Endothelial cell of umbilical vein (primary cell): ENCODE measurements at regions not wholly inside any gene's neighbourhood (a gene's known extent, or its start where the extent isn't known, plus 50 kb on each side); places are given as distances from the start of the nearest gene placed in this dataset.

Experiments used
- BruUV-seq: library from RNA; stranded (reverse); fragments of 400-500 nt; replicated peaks from 2 replicates; lab custom pipeline; 2021; lab: Mats Ljungman, UMichigan
- CTCF ChIA-PET: fragments of 300-600, 350-600 bp; sonication (Branson Sonifier 250); formaldehyde crosslinking; loops from one replicate; lab custom pipeline; 2021; ENCODE audit warnings: antibody characterized with exemption, inconsistent platforms; lab: Charles Lee
- POLR2A ChIA-PET: fragments of 300-600, 350-600 bp; sonication (Branson Sonifier 250); formaldehyde crosslinking; loops from one replicate; lab custom pipeline; 2021; ENCODE audit warnings: antibody characterized with exemption, inconsistent platforms; lab: Charles Lee
- DNase-seq: peaks from one replicate; pipeline ENCODE4 v3.0.0-alpha.2; 2011; ENCODE audit warnings: low read depth, low spot score
- FAIRE-seq: peaks from 2 replicates; lab custom pipeline; 2011; peaks lifted over from hg19 to GRCh38; lab: Jason Lieb, UNC
- H2AFZ ChIP-seq: 2 replicates; pipeline ENCODE4 v1.6.0; 2012; ENCODE audit warnings: low read depth, low read length, control low read depth, inconsistent platforms
- H3K27ac ChIP-seq: 2 replicates; pipeline ENCODE4 v1.5.1; 2011; ENCODE audit warnings: low read depth, mild to moderate bottlenecking, control low read depth, low read length, moderate library complexity; ENCODE audit not compliant: insufficient read depth
- H3K27me3 ChIP-seq, 2 experiments: 2 replicates each; pipeline versions ENCODE4 v1.6.0 to v1.6.1; 2011; ENCODE audit warnings: low read length in 2 of 2, mixed read lengths in 1 of 2; ENCODE audit not compliant: control insufficient read depth in 2 of 2, insufficient read depth in 2 of 2
- H3K36me3 ChIP-seq, 2 experiments: 2 replicates in 1 of 2; 3 replicates in 1 of 2; pipeline ENCODE4 v1.5.1; 2011; ENCODE audit warnings: low read length in 2 of 2, mild to moderate bottlenecking in 1 of 2, moderate library complexity in 1 of 2; ENCODE audit not compliant: control insufficient read depth in 2 of 2, insufficient read depth in 2 of 2; ENCODE audit errors: extremely low read depth in 1 of 2
- H3K4me1 ChIP-seq: 3 replicates; pipeline ENCODE4 v1.5.1; 2011; ENCODE audit warnings: mild to moderate bottlenecking, low read length; ENCODE audit not compliant: control insufficient read depth, insufficient read depth; ENCODE audit errors: extremely low read depth
- H3K4me2 ChIP-seq: 2 replicates; pipeline ENCODE4 v1.6.1; 2011; ENCODE audit warnings: low read length, control low read depth, mixed read lengths; ENCODE audit not compliant: insufficient read depth
- H3K4me3 ChIP-seq, 3 experiments: fragments of 200-600 bp in 1 of 3; sonication (generic), shearing (Covaris generic) in 1 of 3; replicated peaks in 1 of 3; 2 replicates each; pipeline ENCODE4 v1.5.1; 2011 to 2016; ENCODE audit warnings: control low read depth in 3 of 3, low read length in 3 of 3, mild to moderate bottlenecking in 2 of 3, inconsistent platforms in 1 of 3, low read depth in 1 of 3, moderate library complexity in 1 of 3; ENCODE audit not compliant: insufficient read depth in 1 of 3
- H3K79me2 ChIP-seq: 2 replicates; pipeline ENCODE4 v1.6.0; 2012; ENCODE audit warnings: low read length, inconsistent platforms; ENCODE audit not compliant: control insufficient read depth, insufficient read depth
- H3K9ac ChIP-seq: replicated peaks from 2 replicates; pipeline ENCODE3; 2011; ENCODE audit warnings: low read length, control low read depth; ENCODE audit not compliant: insufficient read depth; ENCODE audit errors: extremely low read depth
- H3K9me1 ChIP-seq: replicated peaks from 3 replicates; pipeline ENCODE4 v1.6.0; 2011; ENCODE audit warnings: mild to moderate bottlenecking, low read length; ENCODE audit not compliant: control insufficient read depth, insufficient read depth; ENCODE audit errors: extremely low read depth
- H3K9me3 ChIP-seq: replicated peaks from 2 replicates; pipeline ENCODE4 v1.5.1; 2012; ENCODE audit warnings: low read length, inconsistent platforms; ENCODE audit not compliant: control insufficient read depth, insufficient read depth
- H4K20me1 ChIP-seq: replicated peaks from 2 replicates; pipeline ENCODE3; 2011; ENCODE audit warnings: mild to moderate bottlenecking, low read length; ENCODE audit not compliant: control insufficient read depth, insufficient read depth; ENCODE audit errors: extremely low read depth
- CTCF ChIP-seq, 2 donors: IDR thresholded peaks; 1 replicate in 1 of 2; 2 replicates in 1 of 2; pipeline ENCODE4 v1.5.1; 2011; ENCODE audit warnings: low read length in 2 of 2, mild to moderate bottlenecking in 2 of 2, moderate library complexity in 2 of 2, control low read depth in 1 of 2, inconsistent platforms in 1 of 2, low read depth in 1 of 2; ENCODE audit not compliant: insufficient read depth in 1 of 2; ENCODE audit errors: extremely low read depth in 1 of 2
- EZH2 ChIP-seq: IDR thresholded peaks from 2 replicates; pipeline ENCODE4 v1.6.1; 2012; ENCODE audit warnings: borderline replicate concordance, low read depth, mild to moderate bottlenecking, moderate library complexity, low read length, inconsistent platforms; ENCODE audit not compliant: severe bottlenecking
- FOS ChIP-seq: IDR thresholded peaks from 2 replicates; pipeline ENCODE4 v1.6.1; 2011; ENCODE audit warnings: mild to moderate bottlenecking, low read length, moderate library complexity, borderline replicate concordance; ENCODE audit not compliant: insufficient read depth
- GATA2 ChIP-seq: IDR thresholded peaks from 2 replicates; pipeline ENCODE4 v1.7.0; 2011; ENCODE audit warnings: low read depth, mild to moderate bottlenecking, moderate library complexity, mixed read lengths, low read length; ENCODE audit not compliant: insufficient read length, insufficient read depth
- JUN ChIP-seq: IDR thresholded peaks from 2 replicates; pipeline ENCODE4 v1.6.1; 2011; ENCODE audit warnings: borderline replicate concordance, low read depth; ENCODE audit not compliant: insufficient read length, insufficient read depth
- MAX ChIP-seq: IDR thresholded peaks from 2 replicates; pipeline ENCODE4 v1.6.1; 2011; ENCODE audit not compliant: insufficient read depth, insufficient read length
- MYC ChIP-seq: IDR thresholded peaks from one replicate; pipeline ENCODE4 v1.6.1; 2011; ENCODE audit warnings: mild to moderate bottlenecking, low read depth, low read length
- POLR2A ChIP-seq: IDR thresholded peaks from 2 replicates; pipeline ENCODE4 v1.6.1; 2012; ENCODE audit warnings: low read depth, mild to moderate bottlenecking, control low read depth, low read length
- POLR2AphosphoS5 ChIP-seq: IDR thresholded peaks from 2 replicates; pipeline ENCODE4 v1.6.1; 2012; ENCODE audit warnings: low read depth, mild to moderate bottlenecking, control low read depth, low read length, moderate library complexity; ENCODE audit not compliant: insufficient read depth
- dilution Hi-C: fragments of 300-500 bp; cut with MboI; formaldehyde crosslinking; loops from one replicate; pipeline ENCODE4 v1.15.0; 2019; ENCODE audit warnings: low sequenced_read_pairs; ENCODE audit not compliant: extremely low pct_ligation_motif_present
- intact Hi-C: fragments of 100-400 bp; cut with micrococcal nuclease; formaldehyde crosslinking; loops from one replicate; pipeline ENCODE4 v1.10.0; 2022

- Histone ChIP-seq H3K27me3 (no peaks in the 10 kb centered on the region), H3K9ac (no peak overlapping the region), H3K79me2 (no peaks in the 10 kb centered on the region), H3K4me3 (no peak overlapping the region), H3K27ac (no peak overlapping the region), H3K36me3 (no peaks in the 10 kb centered on the region), H3K9me1 (no peaks in the 10 kb centered on the region), H3K4me2 (no peak overlapping the region), H3K4me1 (no peaks in the 10 kb centered on the region), H3K9me3 (no peaks in the 10 kb centered on the region), H2AFZ (no peak overlapping the region), H4K20me1 (no peaks in the 10 kb centered on the region)
- intact Hi-C loops: no loop called here
- FAIRE-seq (no peak), DNase-seq (no peak)
- ChIA-PET POLR2A (no interaction called here), CTCF (no interaction called here)
- BruUV-seq: no TSS peak
- TF ChIP-seq FOS (no peak), CTCF (IDR thresholded peaks at IDR 0.05; ENCODE audit: extremely low read depth in 1 of 2, insufficient read depth in 1 of 2, low read depth in 1 of 2, low read length in 2 of 2) (no peak), POLR2AphosphoS5 (no peak), POLR2A (no peak), MAX (no peak), GATA2 (no peak), JUN (no peak), EZH2 (no peak), MYC (no peak)
- dilution Hi-C loops: no loop called here
These were observed 375.0 kb upstream of the FBXO33 start for GRCh38 chr14:39807271-39807670.
